ENCODE measurements at regions not wholly inside any gene's neighbourhood (a gene's known extent, or its start where the extent isn't known, plus 50 kb on each side); places are given as distances from the start of the nearest gene placed in this dataset.

GRCh38 chr5:96084874-96085506 is 123.3 kb upstream of the ELL2 start:
- ATAC-seq (ENCODE audit: low FRiP score) = peak; percentile 66
- TF ChIP-seq CTCF (IDR thresholded peaks at IDR 0.05) = no peak
- DNase-seq (ENCODE audit: low spot score) = no peak

- DNase-seq (ENCODE audit: low spot score) = no peak
- ATAC-seq (ENCODE audit: low FRiP score) = no peak
- TF ChIP-seq CTCF (IDR thresholded peaks at IDR 0.05) = no peak
Measured at GRCh38 chr5:96083361-96083881, 121.8 kb upstream of the ELL2 start.

- no peak for DNase-seq (ENCODE audit: low spot score)
- TF ChIP-seq CTCF (IDR thresholded peaks at IDR 0.05) = no peak
- no peak for ATAC-seq (ENCODE audit: low FRiP score)
Measured at GRCh38 chr5:96081276-96081858, 119.7 kb upstream of the ELL2 start.

GRCh38 chr5:96080557-96080956 is 118.9 kb upstream of the ELL2 start:
- ATAC-seq (ENCODE audit: low FRiP score) (peak; percentile 38), DNase-seq (ENCODE audit: low spot score) (no peak)

GRCh38 chr5:96079962-96080361 is 118.3 kb upstream of the ELL2 start:
- TF ChIP-seq CTCF (IDR thresholded peaks at IDR 0.05) = no peak
- ATAC-seq (ENCODE audit: low FRiP score) = no peak
- DNase-seq (ENCODE audit: low spot score) = no peak

More at GRCh38 chr5:96080557-96080956, 118.9 kb upstream of the ELL2 start:
- no peak for TF ChIP-seq CTCF (IDR thresholded peaks at IDR 0.05)

GRCh38 chr5:96079075-96079474 is 117.4 kb upstream of the ELL2 start:
- no peak for TF ChIP-seq CTCF (IDR thresholded peaks at IDR 0.05)
- ATAC-seq (ENCODE audit: low FRiP score) = peak; percentile 81
- DNase-seq (ENCODE audit: low spot score) = no peak

- TF ChIP-seq CTCF (IDR thresholded peaks at IDR 0.05) = no peak
- DNase-seq (ENCODE audit: low spot score) = no peak
- ATAC-seq (ENCODE audit: low FRiP score) = no peak
Measured at GRCh38 chr5:96076451-96076850, 114.8 kb upstream of the ELL2 start.
